ENCODE measurements at regions not wholly inside any gene's neighbourhood (a gene's known extent, or its start where the extent isn't known, plus 50 kb on each side); places are given as distances from the start of the nearest gene placed in this dataset.

- no peak for TF ChIP-seq CTCF (conservative IDR thresholded peaks at IDR 0.05; ENCODE audit: low read length)
- no peak for TF ChIP-seq EZH2phosphoT487 (IDR thresholded peaks at IDR 0.05; ENCODE audit: borderline replicate concordance, low read depth, low read length)
Observed at GRCh38 chr2:189940913-189941312, 121.6 kb downstream of the MSTN start.

Data from OCI-LY7 (cell line).